ENCODE measurements at regions not wholly inside any gene's neighbourhood (a gene's known extent, or its start where the extent isn't known, plus 50 kb on each side); places are given as distances from the start of the nearest gene placed in this dataset.

DNA sequence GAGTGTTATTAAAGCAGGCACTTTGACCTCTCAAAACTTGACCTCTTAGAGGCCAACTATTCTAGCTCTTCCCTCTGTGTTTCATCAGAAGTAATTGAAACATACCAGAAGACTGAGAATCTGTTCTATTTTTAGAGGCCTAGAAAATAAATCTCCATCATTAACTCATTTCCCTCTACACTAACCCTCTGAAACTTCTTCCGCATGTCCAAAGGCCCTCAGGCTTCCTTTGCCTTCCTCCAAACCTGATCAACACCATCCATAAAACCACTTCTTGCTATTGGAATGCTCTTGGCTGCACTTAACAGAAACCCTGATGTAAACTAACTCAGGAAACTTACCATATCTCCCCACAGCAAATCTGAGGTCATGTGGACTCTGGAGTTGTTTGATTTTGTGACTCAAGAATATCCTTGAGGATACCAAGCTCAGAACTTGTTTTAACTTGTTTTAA is 196.4 kb downstream of the RPAP3 start:
- DNase-seq (no peak), ATAC-seq (no peak)
- H3K4me3 ChIP-seq: no peak overlapping the region
- no peaks in the 10 kb centered on the region for H3K27me3 ChIP-seq
- WGBS (ENCODE audit: insufficient coverage, low coverage, low lambda C conversion rate, missing lambda C conversion rate): 91% methylated on average over 1 of the region's 1 CpG
- intact Hi-C loops (cut with DNase I): no loop called here
- H3K4me1 ChIP-seq: no peaks in the 10 kb centered on the region
- no peak for TF ChIP-seq POLR2A (IDR thresholded peaks at IDR 0.05)
- TF ChIP-seq, protein P1, sequence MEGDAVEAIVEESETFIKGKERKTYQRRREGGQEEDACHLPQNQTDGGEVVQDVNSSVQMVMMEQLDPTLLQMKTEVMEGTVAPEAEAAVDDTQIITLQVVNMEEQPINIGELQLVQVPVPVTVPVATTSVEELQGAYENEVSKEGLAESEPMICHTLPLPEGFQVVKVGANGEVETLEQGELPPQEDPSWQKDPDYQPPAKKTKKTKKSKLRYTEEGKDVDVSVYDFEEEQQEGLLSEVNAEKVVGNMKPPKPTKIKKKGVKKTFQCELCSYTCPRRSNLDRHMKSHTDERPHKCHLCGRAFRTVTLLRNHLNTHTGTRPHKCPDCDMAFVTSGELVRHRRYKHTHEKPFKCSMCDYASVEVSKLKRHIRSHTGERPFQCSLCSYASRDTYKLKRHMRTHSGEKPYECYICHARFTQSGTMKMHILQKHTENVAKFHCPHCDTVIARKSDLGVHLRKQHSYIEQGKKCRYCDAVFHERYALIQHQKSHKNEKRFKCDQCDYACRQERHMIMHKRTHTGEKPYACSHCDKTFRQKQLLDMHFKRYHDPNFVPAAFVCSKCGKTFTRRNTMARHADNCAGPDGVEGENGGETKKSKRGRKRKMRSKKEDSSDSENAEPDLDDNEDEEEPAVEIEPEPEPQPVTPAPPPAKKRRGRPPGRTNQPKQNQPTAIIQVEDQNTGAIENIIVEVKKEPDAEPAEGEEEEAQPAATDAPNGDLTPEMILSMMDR (IDR thresholded peaks at IDR 0.05): no peak
- H3K27ac ChIP-seq: no peak overlapping the region
- H3K9me3 ChIP-seq: no peaks in the 10 kb centered on the region
- H3K36me3 ChIP-seq: no peaks in the 10 kb centered on the region

DNA sequence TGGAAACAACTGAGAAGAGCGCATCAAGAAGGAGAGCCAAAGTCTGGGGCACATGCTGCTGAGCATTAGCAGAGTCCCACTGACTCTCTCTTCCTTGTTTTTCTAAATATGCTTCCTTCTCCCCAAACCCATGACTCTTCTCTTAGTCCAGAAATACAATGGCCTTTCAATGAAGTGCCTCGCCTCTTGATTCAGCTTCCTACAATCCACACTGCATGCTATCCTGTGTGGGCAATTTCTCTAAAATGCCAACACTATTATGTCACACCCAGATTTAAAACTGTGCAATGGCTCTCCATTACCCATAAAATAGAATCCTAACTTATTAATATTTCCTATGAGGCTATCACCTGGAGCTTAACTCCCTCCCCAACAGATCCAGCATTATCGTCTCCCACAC is 198.6 kb downstream of the RPAP3 start:
- no peaks in the 10 kb centered on the region for H3K9me3 ChIP-seq
- intact Hi-C loops (cut with DNase I): no loop called here
- 74% methylated on average over 3 of the region's 3 CpGs for WGBS (ENCODE audit: insufficient coverage, low coverage, low lambda C conversion rate, missing lambda C conversion rate)
- ATAC-seq: no peak
- H3K4me3 ChIP-seq: no peak overlapping the region
- H3K27ac ChIP-seq: no peak overlapping the region
- H3K27me3 ChIP-seq: no peaks in the 10 kb centered on the region
- no peaks in the 10 kb centered on the region for H3K4me1 ChIP-seq
- TF ChIP-seq, protein P1 (IDR thresholded peaks at IDR 0.05): no peak
- no peak for TF ChIP-seq POLR2A (IDR thresholded peaks at IDR 0.05)
- DNase-seq: no peak
- H3K36me3 ChIP-seq: no peaks in the 10 kb centered on the region

DNA sequence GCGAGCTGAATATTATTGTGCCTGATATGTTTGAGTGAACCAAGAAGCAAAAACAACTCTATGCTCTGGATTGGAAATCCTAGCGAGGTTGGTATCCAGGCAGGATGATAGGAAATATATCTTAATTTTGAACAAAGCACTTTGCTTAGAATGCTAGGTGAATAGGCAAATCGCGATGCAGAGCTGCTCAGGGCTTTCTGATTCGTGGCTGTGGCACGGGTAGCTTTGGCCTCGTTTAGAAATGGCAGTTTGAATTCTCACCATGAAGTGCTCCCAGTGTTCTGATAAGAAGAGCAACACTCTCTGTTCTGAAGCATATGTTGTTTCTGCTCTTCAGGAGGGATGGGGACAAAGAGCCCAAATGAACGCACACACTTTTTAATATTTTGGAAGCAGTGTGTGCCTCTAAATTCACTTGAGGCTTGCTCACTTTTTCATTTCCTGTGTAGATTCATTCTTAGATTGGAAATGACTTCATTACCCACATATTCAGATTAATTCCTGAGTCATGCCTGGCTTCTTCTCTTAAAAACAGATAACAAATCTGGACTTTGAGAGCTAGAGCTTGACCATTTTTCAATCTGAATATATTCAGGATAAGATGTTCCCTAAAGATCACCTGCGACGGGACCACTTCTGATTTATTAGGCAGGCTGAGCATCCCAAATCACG is 200.9 kb downstream of the RPAP3 start:
- ATAC-seq: no peak

DNA sequence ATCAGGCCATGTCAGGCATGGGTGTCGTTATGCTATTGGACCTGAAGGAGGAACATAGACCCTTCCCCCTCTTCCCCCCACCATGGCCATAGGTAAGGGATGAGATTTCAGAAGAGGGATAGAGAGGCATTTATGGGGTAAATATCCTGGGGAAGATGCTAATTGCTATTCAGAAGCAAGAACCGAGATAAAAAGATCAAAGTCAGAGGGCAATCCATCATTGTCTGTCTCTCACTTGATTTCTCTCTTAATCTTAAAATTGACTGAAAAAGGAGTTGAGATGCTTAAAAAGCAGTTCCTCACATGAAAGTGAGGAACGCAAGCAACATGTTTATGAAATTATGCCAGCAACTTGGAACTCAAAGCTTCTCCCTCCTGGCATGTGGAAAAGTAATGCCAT is 212.0 kb downstream of the RPAP3 start:
- Histone ChIP-seq H3K36me3 (no peaks in the 10 kb centered on the region), H3K27ac (no peak overlapping the region), H3K27me3 (no peaks in the 10 kb centered on the region), H3K4me3 (no peak overlapping the region), H3K4me1 (no peaks in the 10 kb centered on the region), H3K9me3 (no peaks in the 10 kb centered on the region)
- DNase-seq (no peak), ATAC-seq (no peak)
- intact Hi-C loops (cut with DNase I): no loop called here
- TF ChIP-seq, protein P1 (IDR thresholded peaks at IDR 0.05): no peak
- no peak for TF ChIP-seq POLR2A (IDR thresholded peaks at IDR 0.05)
- 34% methylated on average over 3 of the region's 3 CpGs for WGBS (ENCODE audit: insufficient coverage, low coverage, low lambda C conversion rate, missing lambda C conversion rate)

More for the DNA sequence above, 200.9 kb downstream of the RPAP3 start:
- Histone ChIP-seq H3K4me3 (no peak overlapping the region), H3K27ac (no peak overlapping the region), H3K9me3 (no peaks in the 10 kb centered on the region), H3K36me3 (no peaks in the 10 kb centered on the region), H3K27me3 (no peaks in the 10 kb centered on the region), H3K4me1 (no peaks in the 10 kb centered on the region)
- no peak for TF ChIP-seq POLR2A (IDR thresholded peaks at IDR 0.05)
- TF ChIP-seq, protein P1 (IDR thresholded peaks at IDR 0.05): no peak
- DNase-seq: no peak
- WGBS (ENCODE audit: insufficient coverage, low coverage, low lambda C conversion rate, missing lambda C conversion rate): 73% methylated on average over 7 of the region's 11 CpGs
- intact Hi-C loops (cut with DNase I): no loop called here
